Panc1 (cell line): ENCODE measurements at regions not wholly inside any gene's neighbourhood (a gene's known extent, or its start where the extent isn't known, plus 50 kb on each side); places are given as distances from the start of the nearest gene placed in this dataset.

ENCODE experiments used
- ATAC-seq: fragments of 200-7000 bp; cut with Tn5 transposase; 2 replicates; pipeline ENCODE4 v1.9.1; 2020; ENCODE audit warnings: mild to moderate bottlenecking, moderate library complexity
- BruUV-seq: library from RNA; stranded (reverse); fragments of 400-500 nt; replicated peaks from 2 replicates; lab custom pipeline; 2021; lab: Mats Ljungman, UMichigan
- CTCF ChIA-PET: fragments of 300-600 bp; sonication (Branson Sonifier 250); formaldehyde crosslinking; loops from one replicate; lab custom pipeline; 2022; ENCODE audit warnings: antibody characterized with exemption; lab: Charles Lee
- POLR2A ChIA-PET: fragments of 300-600 bp; sonication (Branson Sonifier 250); formaldehyde crosslinking; loops from one replicate; lab custom pipeline; 2022; ENCODE audit warnings: antibody characterized with exemption; lab: Charles Lee
- DNase-seq: peaks from one replicate; pipeline ENCODE4 v3.0.0-alpha.2; 2010; ENCODE audit warnings: low read depth, low spot score
- H3K27ac ChIP-seq: 2 replicates; pipeline ENCODE4 v1.5.1; 2011; ENCODE audit warnings: mild to moderate bottlenecking, low read length, inconsistent platforms
- H3K27me3 ChIP-seq: fragments of 200-500 bp; sonication (Bioruptor generic); 2 replicates; pipeline ENCODE4 v1.6.0; 2014; ENCODE audit warnings: low read length, inconsistent platforms; ENCODE audit not compliant: control insufficient read depth, insufficient read depth
- H3K36me3 ChIP-seq: fragments of 200-500 bp; sonication (Bioruptor generic); 2 replicates; pipeline ENCODE4 v1.5.1; 2014; ENCODE audit warnings: inconsistent platforms, mild to moderate bottlenecking, low read length, moderate library complexity; ENCODE audit not compliant: control insufficient read depth, insufficient read depth
- H3K4me1 ChIP-seq: 2 replicates; pipeline ENCODE4 v1.5.1; 2011; ENCODE audit warnings: inconsistent platforms, mild to moderate bottlenecking, low read length, moderate library complexity; ENCODE audit not compliant: control insufficient read depth, insufficient read depth
- H3K4me3 ChIP-seq, 2 experiments: 2 replicates each; pipeline ENCODE4 v1.5.1; 2011 to 2012; ENCODE audit warnings: low read depth in 2 of 2, low read length in 2 of 2, mild to moderate bottlenecking in 2 of 2, inconsistent platforms in 1 of 2, moderate library complexity in 1 of 2
- H3K9me3 ChIP-seq: fragments of 200-500 bp; sonication (Bioruptor generic); 2 replicates; pipeline ENCODE4 v1.5.1; 2014; ENCODE audit warnings: low read depth, mild to moderate bottlenecking, inconsistent platforms, low read length, moderate library complexity; ENCODE audit not compliant: control insufficient read depth, insufficient read depth
- POLR2AphosphoS5 ChIP-seq: IDR thresholded peaks from 2 replicates; pipeline ENCODE4 v1.6.1; 2012; ENCODE audit warnings: mild to moderate bottlenecking, low read depth, low read length, moderate library complexity
- SIN3A ChIP-seq: IDR thresholded peaks from 2 replicates; pipeline ENCODE4 v1.6.1; 2012; ENCODE audit warnings: low read depth, mild to moderate bottlenecking, low read length, moderate library complexity, borderline replicate concordance; ENCODE audit not compliant: insufficient read depth
- TCF7L2 ChIP-seq: IDR thresholded peaks from 2 replicates; pipeline ENCODE4 v1.6.1; 2011; ENCODE audit warnings: mild to moderate bottlenecking, low read depth, low read length, inconsistent platforms
- in situ Hi-C: cut with HindIII; loops from 2 replicates; pipeline ENCODE4 v1.10.0; 2016; ENCODE audit warnings: low sequenced_read_pairs, low pct_unique_long_range_greater_than_20kb
- intact Hi-C: fragments of 100-400 bp; cut with micrococcal nuclease; formaldehyde crosslinking; loops from one replicate; pipeline ENCODE4 v1.10.0; 2022; ENCODE audit not compliant: unreplicated experiment
- TF ChIP-seq, protein P1 (sequence below), 2 experiments: IDR thresholded peaks; 2 replicates each; pipeline ENCODE4 v1.6.1; 2011 to 2012; ENCODE audit warnings: low read depth in 2 of 2, control low read depth in 1 of 2, low read length in 1 of 2, mild to moderate bottlenecking in 1 of 2, moderate library complexity in 1 of 2; ENCODE audit not compliant: insufficient read depth in 1 of 2
- TF ChIP-seq, protein P2 (sequence below): fragments of 450-650 bp; IDR thresholded peaks from 2 replicates; pipeline ENCODE4 v1.5.1; 2017; ENCODE audit warnings: mild to moderate bottlenecking

DNA sequence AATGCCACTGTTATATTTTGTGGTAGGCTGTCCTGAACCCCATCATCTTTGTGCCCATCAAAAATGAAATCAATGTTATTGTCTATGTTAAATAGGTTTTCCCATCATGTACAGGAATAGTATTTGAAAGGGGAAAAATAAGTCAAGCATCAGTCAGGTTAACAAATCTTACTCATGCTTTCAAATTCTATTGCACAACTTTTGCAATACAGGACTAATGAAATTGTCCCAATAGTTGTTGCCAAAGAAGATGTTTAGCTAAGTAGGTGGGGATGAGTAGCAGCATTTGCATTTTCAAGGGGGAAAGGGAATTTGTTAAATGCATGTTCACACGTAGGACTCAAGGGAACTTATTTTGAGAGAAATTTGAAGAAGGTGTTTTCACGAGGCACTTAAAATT is 962.1 kb downstream of the JRKL start:
- H3K4me1 ChIP-seq, result no peaks in the 10 kb centered on the region
- no peaks in the 10 kb centered on the region for H3K36me3 ChIP-seq
- no TSS peak for BruUV-seq
- CTCF ChIA-PET, result no interaction called here
- TF ChIP-seq SIN3A, result no peak
- no peak for TF ChIP-seq POLR2AphosphoS5
- no peak for TF ChIP-seq TCF7L2
- TF ChIP-seq, protein P1, sequence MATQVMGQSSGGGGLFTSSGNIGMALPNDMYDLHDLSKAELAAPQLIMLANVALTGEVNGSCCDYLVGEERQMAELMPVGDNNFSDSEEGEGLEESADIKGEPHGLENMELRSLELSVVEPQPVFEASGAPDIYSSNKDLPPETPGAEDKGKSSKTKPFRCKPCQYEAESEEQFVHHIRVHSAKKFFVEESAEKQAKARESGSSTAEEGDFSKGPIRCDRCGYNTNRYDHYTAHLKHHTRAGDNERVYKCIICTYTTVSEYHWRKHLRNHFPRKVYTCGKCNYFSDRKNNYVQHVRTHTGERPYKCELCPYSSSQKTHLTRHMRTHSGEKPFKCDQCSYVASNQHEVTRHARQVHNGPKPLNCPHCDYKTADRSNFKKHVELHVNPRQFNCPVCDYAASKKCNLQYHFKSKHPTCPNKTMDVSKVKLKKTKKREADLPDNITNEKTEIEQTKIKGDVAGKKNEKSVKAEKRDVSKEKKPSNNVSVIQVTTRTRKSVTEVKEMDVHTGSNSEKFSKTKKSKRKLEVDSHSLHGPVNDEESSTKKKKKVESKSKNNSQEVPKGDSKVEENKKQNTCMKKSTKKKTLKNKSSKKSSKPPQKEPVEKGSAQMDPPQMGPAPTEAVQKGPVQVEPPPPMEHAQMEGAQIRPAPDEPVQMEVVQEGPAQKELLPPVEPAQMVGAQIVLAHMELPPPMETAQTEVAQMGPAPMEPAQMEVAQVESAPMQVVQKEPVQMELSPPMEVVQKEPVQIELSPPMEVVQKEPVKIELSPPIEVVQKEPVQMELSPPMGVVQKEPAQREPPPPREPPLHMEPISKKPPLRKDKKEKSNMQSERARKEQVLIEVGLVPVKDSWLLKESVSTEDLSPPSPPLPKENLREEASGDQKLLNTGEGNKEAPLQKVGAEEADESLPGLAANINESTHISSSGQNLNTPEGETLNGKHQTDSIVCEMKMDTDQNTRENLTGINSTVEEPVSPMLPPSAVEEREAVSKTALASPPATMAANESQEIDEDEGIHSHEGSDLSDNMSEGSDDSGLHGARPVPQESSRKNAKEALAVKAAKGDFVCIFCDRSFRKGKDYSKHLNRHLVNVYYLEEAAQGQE (IDR thresholded peaks at IDR 0.05; ENCODE audit: insufficient read depth in 1 of 2, low read depth in 2 of 2, low read length in 1 of 2), result no peak
- DNase-seq (no peak), ATAC-seq (no peak)
- H3K27ac ChIP-seq, result no peak overlapping the region
- in situ Hi-C loops (no loop called here), intact Hi-C loops (no loop called here)
- POLR2A ChIA-PET, result no interaction called here
- H3K4me3 ChIP-seq, result no peak overlapping the region
- 0 out of 2 replicates have a peak, but pooled peaks cover 4% of the 10 kb centered on the region for H3K9me3 ChIP-seq
- H3K27me3 ChIP-seq, result no peaks in the 10 kb centered on the region

DNA sequence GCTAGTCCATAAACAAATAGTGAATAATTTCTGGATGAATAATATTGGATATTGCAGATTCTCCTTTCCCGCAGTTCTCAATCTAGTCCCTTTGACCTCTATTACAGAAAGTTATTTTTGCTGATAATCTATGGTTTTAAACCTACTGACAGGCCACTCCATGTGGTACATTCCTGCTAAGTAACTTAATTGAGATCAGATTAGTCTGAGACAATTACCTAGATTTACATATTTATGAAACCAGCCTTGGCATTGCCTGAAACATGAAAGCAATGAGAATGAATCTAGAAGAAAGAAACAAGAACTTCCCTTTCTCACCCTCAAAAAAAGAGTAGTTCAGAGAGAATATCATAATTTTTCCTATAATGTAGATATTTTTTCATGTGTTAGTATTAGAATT is 964.2 kb downstream of the JRKL start:
- TF ChIP-seq TCF7L2 (no peak), POLR2AphosphoS5 (no peak), SIN3A (no peak)
- TF ChIP-seq, protein P2, sequence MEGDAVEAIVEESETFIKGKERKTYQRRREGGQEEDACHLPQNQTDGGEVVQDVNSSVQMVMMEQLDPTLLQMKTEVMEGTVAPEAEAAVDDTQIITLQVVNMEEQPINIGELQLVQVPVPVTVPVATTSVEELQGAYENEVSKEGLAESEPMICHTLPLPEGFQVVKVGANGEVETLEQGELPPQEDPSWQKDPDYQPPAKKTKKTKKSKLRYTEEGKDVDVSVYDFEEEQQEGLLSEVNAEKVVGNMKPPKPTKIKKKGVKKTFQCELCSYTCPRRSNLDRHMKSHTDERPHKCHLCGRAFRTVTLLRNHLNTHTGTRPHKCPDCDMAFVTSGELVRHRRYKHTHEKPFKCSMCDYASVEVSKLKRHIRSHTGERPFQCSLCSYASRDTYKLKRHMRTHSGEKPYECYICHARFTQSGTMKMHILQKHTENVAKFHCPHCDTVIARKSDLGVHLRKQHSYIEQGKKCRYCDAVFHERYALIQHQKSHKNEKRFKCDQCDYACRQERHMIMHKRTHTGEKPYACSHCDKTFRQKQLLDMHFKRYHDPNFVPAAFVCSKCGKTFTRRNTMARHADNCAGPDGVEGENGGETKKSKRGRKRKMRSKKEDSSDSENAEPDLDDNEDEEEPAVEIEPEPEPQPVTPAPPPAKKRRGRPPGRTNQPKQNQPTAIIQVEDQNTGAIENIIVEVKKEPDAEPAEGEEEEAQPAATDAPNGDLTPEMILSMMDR, result no peak
- TF ChIP-seq, protein P1 (IDR thresholded peaks at IDR 0.05; ENCODE audit: insufficient read depth in 1 of 2, low read depth in 2 of 2, low read length in 1 of 2), result no peak
- DNase-seq, result no peak
- in situ Hi-C loops (no loop called here), intact Hi-C loops (no loop called here)
- Histone ChIP-seq H3K36me3 (no peaks in the 10 kb centered on the region), H3K9me3 (0 out of 2 replicates have a peak, but pooled peaks cover 4% of the 10 kb centered on the region), H3K27ac (no peak overlapping the region), H3K4me3 (no peak overlapping the region), H3K4me1 (no peaks in the 10 kb centered on the region), H3K27me3 (no peaks in the 10 kb centered on the region)
- BruUV-seq, result no TSS peak
- ChIA-PET POLR2A (no interaction called here), CTCF (no interaction called here)
- no peak for ATAC-seq
